UCSD-AML1 (cell line): ENCODE measurements at regions not wholly inside any gene's neighbourhood (a gene's known extent, or its start where the extent isn't known, plus 50 kb on each side); places are given as distances from the start of the nearest gene placed in this dataset.

Experiments used
- DNase-seq: peaks from one replicate; lab custom pipeline; 2025; ENCODE audit not compliant: unreplicated experiment; lab: John Stamatoyannopoulos, UW

DNA sequence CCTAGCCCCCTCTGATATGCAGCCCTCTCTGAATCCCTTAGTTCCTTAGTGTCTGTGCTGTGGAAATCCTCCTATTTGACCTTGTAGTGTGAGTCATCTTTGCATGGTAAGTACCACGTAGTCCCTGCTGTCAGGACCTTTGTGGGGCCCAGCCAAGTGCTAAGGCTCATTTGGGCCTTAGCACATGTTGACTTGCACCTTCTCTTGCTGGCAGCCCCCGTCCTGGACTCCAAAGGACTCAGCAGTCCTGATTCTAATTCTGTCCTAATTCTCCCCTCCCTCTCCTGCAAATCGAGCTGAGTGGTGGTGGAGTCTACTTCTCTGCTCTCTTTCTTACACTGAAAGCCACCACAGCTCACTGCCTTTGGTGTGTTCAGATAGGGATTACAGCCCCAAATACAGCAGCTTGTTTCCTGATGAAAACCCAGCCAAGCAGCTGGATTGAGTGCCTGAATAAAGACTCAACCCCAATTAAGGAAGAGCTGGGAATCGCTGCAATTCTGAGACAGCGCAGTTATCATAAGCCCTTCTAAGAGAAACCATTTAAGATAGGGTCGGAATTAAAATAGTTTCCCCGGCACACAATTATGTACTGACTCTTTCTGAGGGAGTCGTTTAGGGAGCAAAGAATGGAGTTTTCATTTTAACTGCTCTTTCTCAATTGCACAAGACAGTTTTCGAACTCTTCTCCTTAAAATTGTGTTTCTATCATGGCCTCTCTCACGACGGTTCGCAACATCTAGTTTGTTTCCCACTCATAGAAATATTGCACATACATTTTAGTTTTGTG, 215.6 kb upstream of the TNP1 start:
- DNase-seq, result no peak

- DNase-seq, result no peak
These were observed 214.9 kb upstream of the TNP1 start for GRCh38 chr2:217074576-217075255.

DNA sequence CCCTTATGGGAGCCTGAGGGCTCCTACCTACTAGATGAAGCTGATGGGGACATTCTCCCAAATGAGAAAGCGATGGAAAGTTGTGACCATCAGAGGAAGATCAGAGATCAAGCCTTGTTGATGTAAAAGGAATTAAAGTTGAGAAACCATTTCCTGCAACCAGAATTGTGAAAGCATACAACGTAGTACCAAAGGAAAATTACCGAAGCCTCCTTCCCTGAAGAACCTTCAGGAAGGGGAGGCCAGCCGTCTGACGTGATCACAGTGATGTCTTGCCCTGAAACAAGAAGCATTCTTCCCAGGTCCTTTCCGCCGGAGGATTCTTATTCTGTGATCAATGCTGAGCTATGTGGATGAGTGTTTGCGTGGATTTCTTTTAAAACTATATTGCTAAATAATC, 211.6 kb upstream of the TNP1 start:
- no peak for DNase-seq

- no peak for DNase-seq
These were observed 210.7 kb upstream of the TNP1 start for GRCh38 chr2:217070611-217071010.

DNA sequence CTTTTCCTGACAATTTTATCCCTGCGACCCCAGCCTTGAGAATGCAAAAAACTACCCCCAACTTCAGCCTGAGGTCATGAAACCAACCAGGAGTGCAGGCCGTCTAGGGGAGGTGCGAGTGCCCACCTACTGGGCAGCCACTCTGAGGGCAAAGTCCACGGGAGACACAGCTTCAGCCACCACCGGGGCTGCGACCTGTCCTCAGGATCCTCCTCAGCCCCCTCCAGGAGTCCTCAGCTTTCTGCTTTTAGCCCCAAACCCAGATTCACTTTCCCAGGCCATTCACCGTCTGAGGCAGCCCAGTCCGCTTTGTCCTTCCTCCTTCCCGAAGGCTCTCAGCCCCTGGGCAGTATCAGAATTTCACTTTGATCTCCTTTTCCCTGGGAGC, 210.2 kb upstream of the TNP1 start:
- no peak for DNase-seq

GRCh38 chr2:217069263-217070042, 209.6 kb upstream of the TNP1 start:
- DNase-seq, result no peak

GRCh38 chr2:217068677-217069250, 208.9 kb upstream of the TNP1 start:
- no peak for DNase-seq

DNA sequence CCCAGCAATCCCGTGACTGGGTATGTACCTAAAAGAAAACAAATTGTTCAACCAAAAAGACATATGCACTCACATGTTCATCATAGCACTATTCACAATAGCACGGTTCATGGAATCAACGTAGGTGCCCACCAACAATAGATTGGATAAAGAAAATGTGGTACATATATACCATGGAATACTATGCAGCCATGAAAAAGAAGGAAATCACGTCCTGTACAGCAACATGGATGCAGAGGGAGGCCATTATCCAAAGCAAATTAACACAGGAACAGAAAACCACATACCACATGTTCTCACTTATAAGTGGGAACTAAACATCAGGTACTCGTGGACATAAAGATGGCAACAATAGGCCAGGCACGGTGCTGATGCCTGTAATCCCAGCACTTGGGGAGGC, 207.9 kb upstream of the TNP1 start:
- DNase-seq, result no peak

GRCh38 chr2:217066510-217067270, 206.8 kb upstream of the TNP1 start:
- DNase-seq, result no peak

DNA sequence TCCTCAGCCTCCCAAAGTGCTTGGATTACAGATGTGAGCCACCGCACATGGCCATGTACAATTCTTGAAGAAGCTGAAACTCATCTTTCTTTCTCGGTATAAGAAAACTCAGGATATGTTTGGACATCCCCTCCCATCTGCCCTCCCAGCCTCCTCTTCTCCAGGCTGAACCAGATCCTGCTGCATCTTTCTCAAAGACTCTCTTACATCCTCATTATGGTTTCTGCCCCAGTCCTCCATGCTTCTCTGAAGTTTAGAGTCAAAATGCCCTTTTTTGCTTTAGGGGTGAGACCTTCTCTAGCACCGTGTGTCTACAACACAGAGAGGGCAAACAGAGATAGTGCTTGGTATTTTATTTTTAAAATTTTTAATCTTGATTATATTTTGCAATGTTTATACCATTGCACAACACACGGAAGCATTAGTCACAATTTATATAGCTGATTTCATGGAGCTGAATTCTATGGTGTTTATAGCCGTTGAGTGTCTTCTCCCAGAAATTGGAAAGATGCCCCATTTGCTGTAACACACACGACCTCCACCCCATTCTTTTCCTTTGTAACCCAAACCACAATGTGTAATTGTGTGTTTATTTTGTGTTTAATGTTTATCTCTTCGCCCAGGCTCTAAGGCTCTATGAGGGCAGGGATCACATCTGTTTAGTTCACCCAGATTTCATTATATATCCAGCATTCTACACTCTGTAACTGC, 206.0 kb upstream of the TNP1 start:
- no peak for DNase-seq

- DNase-seq, result no peak
These were observed 205.1 kb upstream of the TNP1 start for GRCh38 chr2:217065012-217065290.

- no peak for DNase-seq
These were observed 204.6 kb upstream of the TNP1 start for GRCh38 chr2:217064234-217065011.

GRCh38 chr2:217063238-217063755, 203.4 kb upstream of the TNP1 start:
- no peak for DNase-seq

GRCh38 chr2:217062768-217063167, 202.9 kb upstream of the TNP1 start:
- no peak for DNase-seq

DNA sequence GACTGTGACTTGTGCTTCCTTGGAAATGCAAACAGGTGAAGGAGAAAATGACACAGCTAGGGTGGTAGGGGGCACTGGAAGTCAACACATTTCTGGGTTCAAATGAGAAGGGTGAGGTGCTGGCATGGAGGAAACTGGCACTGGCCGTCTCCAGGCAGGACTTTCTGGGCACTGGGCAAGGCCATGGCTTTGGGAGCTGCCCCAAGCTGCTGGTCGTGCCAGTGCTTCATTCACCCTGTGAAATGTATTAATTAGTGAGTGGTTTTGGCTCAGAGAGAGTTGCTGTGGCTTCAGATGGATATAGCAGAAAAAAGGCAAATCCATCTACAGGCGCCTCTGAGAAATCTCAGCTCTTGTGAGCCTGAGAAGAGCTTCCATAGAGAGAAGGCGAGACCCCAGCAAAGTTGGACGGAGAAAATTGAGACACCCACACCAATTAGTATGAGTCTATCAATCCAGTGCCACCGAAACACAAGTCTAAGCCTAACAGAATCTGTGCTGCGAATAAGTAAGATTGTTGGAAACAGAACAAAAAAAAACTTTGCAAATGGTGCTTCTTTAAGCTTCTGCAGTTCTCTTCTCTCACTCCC, 202.1 kb upstream of the TNP1 start:
- no peak for DNase-seq

GRCh38 chr2:217060951-217061547, 201.2 kb upstream of the TNP1 start:
- no peak for DNase-seq

- no peak for DNase-seq
These were observed 200.7 kb upstream of the TNP1 start for GRCh38 chr2:217060516-217060915.
